ENCODE measurements at regions not wholly inside any gene's neighbourhood (a gene's known extent, or its start where the extent isn't known, plus 50 kb on each side); places are given as distances from the start of the nearest gene placed in this dataset.

DNA sequence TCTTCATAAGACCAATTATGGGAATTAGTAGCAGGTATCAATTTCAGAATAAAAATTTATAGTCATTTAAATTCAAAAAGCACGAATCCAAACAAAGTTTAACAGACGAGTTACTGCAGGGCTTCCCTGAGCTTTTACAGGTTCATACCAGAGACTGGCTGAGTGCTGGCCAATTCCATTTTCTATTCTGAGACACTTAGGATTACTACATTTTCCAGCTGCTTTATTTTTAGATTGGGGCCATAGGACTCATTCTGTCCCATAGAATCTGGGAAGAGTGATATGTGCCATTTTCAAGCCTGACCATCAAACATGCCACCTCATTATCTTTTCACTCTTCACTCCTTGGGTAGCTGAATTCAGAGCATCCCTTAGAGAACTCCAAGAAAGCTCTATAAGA is 410.7 kb downstream of the DNAH5 start (continued):
- TF ChIP-seq, protein P1, sequence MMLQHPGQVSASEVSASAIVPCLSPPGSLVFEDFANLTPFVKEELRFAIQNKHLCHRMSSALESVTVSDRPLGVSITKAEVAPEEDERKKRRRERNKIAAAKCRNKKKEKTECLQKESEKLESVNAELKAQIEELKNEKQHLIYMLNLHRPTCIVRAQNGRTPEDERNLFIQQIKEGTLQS (CRISPR knock-in tag; conservative IDR thresholded peaks at IDR 0.05) = no peak
- no peak for TF ChIP-seq NFE2L1 (CRISPR knock-in tag; IDR thresholded peaks at IDR 0.05)

DNA sequence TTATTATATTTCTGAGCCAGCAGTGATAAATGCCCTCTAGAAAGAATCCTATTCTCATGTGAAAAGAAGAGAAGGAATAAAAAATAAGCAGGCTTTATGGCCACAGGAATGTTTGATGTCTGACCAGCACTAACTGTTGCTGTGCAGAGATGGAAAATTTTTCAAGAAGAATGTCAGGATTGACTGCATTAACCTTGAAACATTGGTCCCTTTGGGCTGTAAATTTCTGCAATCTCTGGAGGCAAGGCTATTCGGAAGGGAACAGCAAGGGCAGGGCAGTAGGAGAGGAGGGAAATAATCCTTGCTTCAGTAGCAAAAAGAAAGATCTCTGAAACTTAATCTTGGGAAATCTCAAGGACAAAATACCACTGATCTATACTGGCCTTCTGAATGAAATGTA is 415.2 kb downstream of the DNAH5 start:
- TF ChIP-seq CREB1 (CRISPR knock-in tag; IDR thresholded peaks at IDR 0.05) = no peak
- TF ChIP-seq ATF1 (CRISPR knock-in tag; IDR thresholded peaks at IDR 0.05) = no peak
- TF ChIP-seq IRF2 (CRISPR knock-in tag; IDR thresholded peaks at IDR 0.05; ENCODE audit: borderline replicate concordance, low read depth) = no peak
- ATAC-seq = no peak
- Mint-ChIP-seq H3K36me3 (no peaks in the 10 kb centered on the region), H3K4me1 (no peaks in the 10 kb centered on the region), H3K27me3 (ENCODE audit: low read depth) (no peaks in the 10 kb centered on the region; the same call in 1 of the 2 replicates), H3K4me3 (no peak overlapping the region), H3K9me3 (no peaks in the 10 kb centered on the region), H3K27ac (no peak overlapping the region)
- ChIA-PET POLR2A (no interaction called here), CTCF (no interaction called here)
- DNase-seq (ENCODE audit: low spot score) = no peak

DNA sequence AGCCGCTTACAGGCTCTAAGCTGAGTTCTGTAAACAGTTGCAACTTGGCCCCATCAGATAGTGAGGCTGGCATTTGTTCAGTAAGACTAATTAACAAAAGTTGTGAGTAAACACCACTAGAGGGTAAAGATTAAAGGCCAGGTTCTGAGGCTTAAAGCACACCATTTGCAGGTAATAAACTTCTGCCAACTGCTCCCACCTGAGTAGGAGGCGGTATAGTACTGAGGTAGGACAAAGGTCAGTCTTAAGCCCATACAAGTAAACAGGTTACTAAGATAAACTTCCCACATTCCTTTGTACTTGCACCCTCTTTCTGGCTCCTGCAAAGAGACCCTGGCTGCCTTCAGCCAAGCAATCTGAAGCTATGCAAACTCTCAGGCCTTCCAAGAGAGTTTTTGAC is 419.6 kb downstream of the DNAH5 start:
- CTCF ChIA-PET = no interaction called here
- TF ChIP-seq GRHL2 (CRISPR knock-in tag; IDR thresholded peaks at IDR 0.05; ENCODE audit: insufficient replicate concordance, severe bottlenecking) = no peak
- TF ChIP-seq, protein P2, sequence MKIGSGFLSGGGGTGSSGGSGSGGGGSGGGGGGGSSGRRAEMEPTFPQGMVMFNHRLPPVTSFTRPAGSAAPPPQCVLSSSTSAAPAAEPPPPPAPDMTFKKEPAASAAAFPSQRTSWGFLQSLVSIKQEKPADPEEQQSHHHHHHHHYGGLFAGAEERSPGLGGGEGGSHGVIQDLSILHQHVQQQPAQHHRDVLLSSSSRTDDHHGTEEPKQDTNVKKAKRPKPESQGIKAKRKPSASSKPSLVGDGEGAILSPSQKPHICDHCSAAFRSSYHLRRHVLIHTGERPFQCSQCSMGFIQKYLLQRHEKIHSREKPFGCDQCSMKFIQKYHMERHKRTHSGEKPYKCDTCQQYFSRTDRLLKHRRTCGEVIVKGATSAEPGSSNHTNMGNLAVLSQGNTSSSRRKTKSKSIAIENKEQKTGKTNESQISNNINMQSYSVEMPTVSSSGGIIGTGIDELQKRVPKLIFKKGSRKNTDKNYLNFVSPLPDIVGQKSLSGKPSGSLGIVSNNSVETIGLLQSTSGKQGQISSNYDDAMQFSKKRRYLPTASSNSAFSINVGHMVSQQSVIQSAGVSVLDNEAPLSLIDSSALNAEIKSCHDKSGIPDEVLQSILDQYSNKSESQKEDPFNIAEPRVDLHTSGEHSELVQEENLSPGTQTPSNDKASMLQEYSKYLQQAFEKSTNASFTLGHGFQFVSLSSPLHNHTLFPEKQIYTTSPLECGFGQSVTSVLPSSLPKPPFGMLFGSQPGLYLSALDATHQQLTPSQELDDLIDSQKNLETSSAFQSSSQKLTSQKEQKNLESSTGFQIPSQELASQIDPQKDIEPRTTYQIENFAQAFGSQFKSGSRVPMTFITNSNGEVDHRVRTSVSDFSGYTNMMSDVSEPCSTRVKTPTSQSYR (CRISPR knock-in tag; IDR thresholded peaks at IDR 0.05) = no peak
- no peak for TF ChIP-seq ELF4 (CRISPR knock-in tag; IDR thresholded peaks at IDR 0.05; ENCODE audit: low read depth)
- TF ChIP-seq CREB1 (CRISPR knock-in tag; IDR thresholded peaks at IDR 0.05) = no peak
- TF ChIP-seq TEAD4 (CRISPR knock-in tag; IDR thresholded peaks at IDR 0.05) = no peak
- no peak for TF ChIP-seq NR1H2 (CRISPR knock-in tag; IDR thresholded peaks at IDR 0.05)
- TF ChIP-seq MXD4 (CRISPR knock-in tag; IDR thresholded peaks at IDR 0.05; ENCODE audit: borderline replicate concordance) = no peak
- no peak for TF ChIP-seq FOXK1 (CRISPR knock-in tag; IDR thresholded peaks at IDR 0.05)
- no peak for TF ChIP-seq TEAD1 (CRISPR knock-in tag; IDR thresholded peaks at IDR 0.05)
- TF ChIP-seq FOXP1 (CRISPR knock-in tag; IDR thresholded peaks at IDR 0.05; ENCODE audit: borderline replicate concordance) = no peak
- no peak for TF ChIP-seq NR2C2 (CRISPR knock-in tag; IDR thresholded peaks at IDR 0.05)
- TF ChIP-seq, protein P3, sequence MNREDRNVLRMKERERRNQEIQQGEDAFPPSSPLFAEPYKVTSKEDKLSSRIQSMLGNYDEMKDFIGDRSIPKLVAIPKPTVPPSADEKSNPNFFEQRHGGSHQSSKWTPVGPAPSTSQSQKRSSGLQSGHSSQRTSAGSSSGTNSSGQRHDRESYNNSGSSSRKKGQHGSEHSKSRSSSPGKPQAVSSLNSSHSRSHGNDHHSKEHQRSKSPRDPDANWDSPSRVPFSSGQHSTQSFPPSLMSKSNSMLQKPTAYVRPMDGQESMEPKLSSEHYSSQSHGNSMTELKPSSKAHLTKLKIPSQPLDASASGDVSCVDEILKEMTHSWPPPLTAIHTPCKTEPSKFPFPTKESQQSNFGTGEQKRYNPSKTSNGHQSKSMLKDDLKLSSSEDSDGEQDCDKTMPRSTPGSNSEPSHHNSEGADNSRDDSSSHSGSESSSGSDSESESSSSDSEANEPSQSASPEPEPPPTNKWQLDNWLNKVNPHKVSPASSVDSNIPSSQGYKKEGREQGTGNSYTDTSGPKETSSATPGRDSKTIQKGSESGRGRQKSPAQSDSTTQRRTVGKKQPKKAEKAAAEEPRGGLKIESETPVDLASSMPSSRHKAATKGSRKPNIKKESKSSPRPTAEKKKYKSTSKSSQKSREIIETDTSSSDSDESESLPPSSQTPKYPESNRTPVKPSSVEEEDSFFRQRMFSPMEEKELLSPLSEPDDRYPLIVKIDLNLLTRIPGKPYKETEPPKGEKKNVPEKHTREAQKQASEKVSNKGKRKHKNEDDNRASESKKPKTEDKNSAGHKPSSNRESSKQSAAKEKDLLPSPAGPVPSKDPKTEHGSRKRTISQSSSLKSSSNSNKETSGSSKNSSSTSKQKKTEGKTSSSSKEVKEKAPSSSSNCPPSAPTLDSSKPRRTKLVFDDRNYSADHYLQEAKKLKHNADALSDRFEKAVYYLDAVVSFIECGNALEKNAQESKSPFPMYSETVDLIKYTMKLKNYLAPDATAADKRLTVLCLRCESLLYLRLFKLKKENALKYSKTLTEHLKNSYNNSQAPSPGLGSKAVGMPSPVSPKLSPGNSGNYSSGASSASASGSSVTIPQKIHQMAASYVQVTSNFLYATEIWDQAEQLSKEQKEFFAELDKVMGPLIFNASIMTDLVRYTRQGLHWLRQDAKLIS (CRISPR knock-in tag; IDR thresholded peaks at IDR 0.05; ENCODE audit: borderline replicate concordance) = no peak
- TF ChIP-seq, protein P4, sequence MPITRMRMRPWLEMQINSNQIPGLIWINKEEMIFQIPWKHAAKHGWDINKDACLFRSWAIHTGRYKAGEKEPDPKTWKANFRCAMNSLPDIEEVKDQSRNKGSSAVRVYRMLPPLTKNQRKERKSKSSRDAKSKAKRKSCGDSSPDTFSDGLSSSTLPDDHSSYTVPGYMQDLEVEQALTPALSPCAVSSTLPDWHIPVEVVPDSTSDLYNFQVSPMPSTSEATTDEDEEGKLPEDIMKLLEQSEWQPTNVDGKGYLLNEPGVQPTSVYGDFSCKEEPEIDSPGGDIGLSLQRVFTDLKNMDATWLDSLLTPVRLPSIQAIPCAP (CRISPR knock-in tag; IDR thresholded peaks at IDR 0.05) = no peak
- TF ChIP-seq ZNF232 (CRISPR knock-in tag; IDR thresholded peaks at IDR 0.05) = no peak
- TF ChIP-seq, protein P1 (CRISPR knock-in tag; conservative IDR thresholded peaks at IDR 0.05) = no peak
- no peak overlapping the region for H3K4me3 Mint-ChIP-seq
- H3K36me3 Mint-ChIP-seq = no peaks in the 10 kb centered on the region; the same call in 1 of the 2 replicates
- ATAC-seq (no peak), DNase-seq (ENCODE audit: low spot score) (no peak)
- POLR2A ChIA-PET = no interaction called here
- H3K4me1 Mint-ChIP-seq = peaks cover 14% of the 10 kb centered on the region
- H3K27ac Mint-ChIP-seq = no peak overlapping the region
- peaks cover 10% of the 10 kb centered on the region for H3K9me3 Mint-ChIP-seq
- H3K27me3 Mint-ChIP-seq (ENCODE audit: low read depth) = no peaks in the 10 kb centered on the region; the same call in 1 of the 2 replicates

Measured in WTC11 (cell line).